Progenitor cell of endocrine pancreas (in vitro differentiated cells): ENCODE measurements at regions not wholly inside any gene's neighbourhood (a gene's known extent, or its start where the extent isn't known, plus 50 kb on each side); places are given as distances from the start of the nearest gene placed in this dataset.

Experiments
- DNase-seq: peaks from one replicate; pipeline ENCODE4 v3.0.0; 2021; ENCODE audit warnings: low spot score; ENCODE audit not compliant: unreplicated experiment
- H3K27ac Mint-ChIP-seq: 2 replicates; pipeline ENCODE4 v1.8.0; 2021; ENCODE audit warnings: mild to moderate bottlenecking, moderate library complexity, mixed read lengths
- H3K27me3 Mint-ChIP-seq: 2 replicates; pipeline ENCODE4 v1.8.0; 2021; ENCODE audit warnings: mixed read lengths
- H3K36me3 Mint-ChIP-seq: 2 replicates; pipeline ENCODE4 v1.8.0; 2022; ENCODE audit warnings: mixed read lengths; ENCODE audit not compliant: insufficient read depth
- H3K4me1 Mint-ChIP-seq: 2 replicates; pipeline ENCODE4 v1.8.0; 2021; ENCODE audit warnings: low read depth, mixed read lengths
- H3K4me3 Mint-ChIP-seq: 2 replicates; pipeline ENCODE4 v1.8.0; 2021; ENCODE audit warnings: low read depth, mild to moderate bottlenecking, moderate library complexity, mixed read lengths
- H3K9me3 Mint-ChIP-seq: 2 replicates; pipeline ENCODE4 v1.8.0; 2021; ENCODE audit warnings: low read depth, mixed read lengths
- CTCF ChIP-seq: fragments of 200-600 bp; sonication (generic); IDR thresholded peaks from one replicate; pipeline ENCODE4 v1.5.0; 2021; ENCODE audit warnings: antibody characterized with exemption, mild to moderate bottlenecking; ENCODE audit not compliant: unreplicated experiment

GRCh38 chr10:35950701-35951100, 308.6 kb upstream of the FZD8 start:
- H3K27me3 Mint-ChIP-seq: peaks cover 7% of the 10 kb centered on the region
- no peaks in the 10 kb centered on the region for H3K9me3 Mint-ChIP-seq
- H3K36me3 Mint-ChIP-seq: no peaks in the 10 kb centered on the region
- no peak for DNase-seq
- TF ChIP-seq CTCF: no peak
- H3K4me3 Mint-ChIP-seq: no peak overlapping the region
- H3K4me1 Mint-ChIP-seq: peaks cover 6% of the 10 kb centered on the region
- H3K27ac Mint-ChIP-seq: no peak overlapping the region

GRCh38 chr10:35950226-35950625, 308.1 kb upstream of the FZD8 start:
- H3K4me1 Mint-ChIP-seq: peaks cover 6% of the 10 kb centered on the region
- peaks cover 8% of the 10 kb centered on the region for H3K27me3 Mint-ChIP-seq
- no peaks in the 10 kb centered on the region for H3K36me3 Mint-ChIP-seq
- no peak overlapping the region for H3K4me3 Mint-ChIP-seq
- no peak for TF ChIP-seq CTCF
- H3K27ac Mint-ChIP-seq: no peak overlapping the region
- H3K9me3 Mint-ChIP-seq: no peaks in the 10 kb centered on the region
- DNase-seq: no peak

DNA sequence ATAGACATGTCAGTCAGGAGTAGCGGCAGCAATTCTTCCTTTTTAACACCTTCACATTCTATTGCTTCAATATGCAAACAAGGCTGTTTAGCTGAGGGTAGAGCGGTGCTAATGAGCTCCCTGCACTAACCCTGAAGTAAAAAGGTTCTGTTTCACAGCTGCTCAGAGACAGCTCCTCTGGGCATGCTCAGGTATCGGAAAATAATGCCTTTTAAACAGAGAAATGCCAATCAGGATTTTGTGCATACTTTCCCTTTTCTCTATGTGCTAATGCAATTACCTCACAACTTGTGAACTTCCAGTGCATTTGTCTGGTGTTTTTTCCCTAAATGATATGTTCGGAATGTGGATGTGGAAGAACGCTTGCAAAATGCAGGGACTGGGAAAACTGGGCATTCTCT, 307.7 kb upstream of the FZD8 start:
- no peak for DNase-seq
- H3K4me3 Mint-ChIP-seq: no peak overlapping the region
- no peak overlapping the region for H3K27ac Mint-ChIP-seq
- no peak for TF ChIP-seq CTCF
- H3K9me3 Mint-ChIP-seq: no peaks in the 10 kb centered on the region
- H3K36me3 Mint-ChIP-seq: no peaks in the 10 kb centered on the region
- peaks cover 8% of the 10 kb centered on the region for H3K27me3 Mint-ChIP-seq
- H3K4me1 Mint-ChIP-seq: peaks cover 6% of the 10 kb centered on the region

DNA sequence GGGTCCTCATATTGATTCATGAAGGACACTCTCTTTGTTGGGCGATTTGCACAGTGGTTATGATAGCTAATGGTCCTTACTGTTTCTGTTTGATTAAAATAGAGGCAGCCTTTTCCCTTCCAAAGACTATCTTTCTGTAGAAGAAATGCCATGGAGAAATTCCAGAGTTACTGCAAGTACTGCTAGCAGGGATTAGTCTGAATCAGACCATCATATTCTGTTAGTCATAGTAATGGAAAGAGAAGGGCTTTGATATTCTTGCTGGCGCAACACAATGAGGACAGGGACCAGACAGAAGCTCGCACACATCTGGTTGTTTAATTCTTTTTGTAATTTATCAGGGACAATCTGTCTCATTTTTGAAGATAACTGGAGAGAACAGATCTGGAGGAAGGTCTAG, 304.5 kb upstream of the FZD8 start:
- no peak for DNase-seq
- Mint-ChIP-seq H3K36me3 (no peaks in the 10 kb centered on the region), H3K27ac (no peak overlapping the region), H3K27me3 (peaks cover 8% of the 10 kb centered on the region), H3K4me1 (peaks cover 6% of the 10 kb centered on the region), H3K9me3 (no peaks in the 10 kb centered on the region), H3K4me3 (no peak overlapping the region)
- no peak for TF ChIP-seq CTCF

GRCh38 chr10:35942057-35942456, 300.0 kb upstream of the FZD8 start:
- Mint-ChIP-seq H3K36me3 (no peaks in the 10 kb centered on the region), H3K4me3 (no peak overlapping the region), H3K27ac (no peak overlapping the region), H3K9me3 (no peaks in the 10 kb centered on the region), H3K4me1 (no peaks in the 10 kb centered on the region), H3K27me3 (peaks cover 16% of the 10 kb centered on the region)
- no peak for DNase-seq
- no peak for TF ChIP-seq CTCF
